GM19238 (cell line): ENCODE measurements at regions not wholly inside any gene's neighbourhood (a gene's known extent, or its start where the extent isn't known, plus 50 kb on each side); places are given as distances from the start of the nearest gene placed in this dataset.

Experiments used
- DNase-seq: peaks from one replicate; pipeline ENCODE4 v3.0.0; 2011; ENCODE audit warnings: low spot score; ENCODE audit not compliant: insufficient read length

- DNase-seq, result no peak
These were observed 1194.8 kb downstream of the BCL11B start for GRCh38 chr14:98077176-98077575.

DNA sequence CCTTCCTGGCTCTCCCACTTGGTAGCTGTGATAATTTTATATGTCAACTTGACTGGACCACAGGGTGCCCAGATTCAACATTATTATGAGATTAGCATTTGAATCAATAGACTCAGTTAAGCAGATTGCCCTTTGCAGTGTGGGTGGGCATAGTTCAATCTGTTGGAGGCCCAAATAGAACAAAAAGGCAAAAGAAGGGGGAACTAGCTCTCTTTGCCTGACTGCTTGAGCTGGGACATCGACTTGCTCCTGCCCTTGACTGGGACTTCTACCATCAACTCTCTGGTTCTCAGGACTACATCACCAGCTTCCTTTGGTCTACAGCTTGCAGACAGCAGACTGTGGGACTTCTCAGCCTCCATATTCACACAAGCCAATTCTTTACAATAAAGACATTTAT, 1189.2 kb downstream of the BCL11B start:
- no peak for DNase-seq

DNA sequence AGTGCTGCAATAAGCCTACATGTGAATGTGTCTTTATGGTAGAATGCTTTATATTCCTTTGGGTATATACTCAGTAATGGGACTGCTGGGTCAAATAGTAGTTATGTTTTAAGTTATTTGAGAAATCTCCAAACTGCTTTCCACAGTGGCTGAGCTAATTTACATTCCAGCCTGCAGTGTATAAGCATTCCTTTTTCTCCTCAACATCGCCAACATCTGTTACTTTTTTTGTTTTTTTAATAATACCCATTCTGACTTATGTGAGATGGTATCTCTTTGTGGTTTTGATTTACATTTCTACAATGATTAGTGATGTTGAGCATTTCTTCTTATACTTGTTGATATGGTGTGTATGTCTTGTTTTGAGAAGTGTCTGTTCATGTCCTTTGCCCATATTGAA, 1186.2 kb downstream of the BCL11B start:
- DNase-seq, result no peak

GRCh38 chr14:98093111-98093510, 1178.9 kb downstream of the BCL11B start:
- no peak for DNase-seq

GRCh38 chr14:98099527-98099926, 1172.5 kb downstream of the BCL11B start:
- DNase-seq, result no peak

- no peak for DNase-seq
These were observed 1170.7 kb downstream of the BCL11B start for GRCh38 chr14:98101323-98101722.

DNA sequence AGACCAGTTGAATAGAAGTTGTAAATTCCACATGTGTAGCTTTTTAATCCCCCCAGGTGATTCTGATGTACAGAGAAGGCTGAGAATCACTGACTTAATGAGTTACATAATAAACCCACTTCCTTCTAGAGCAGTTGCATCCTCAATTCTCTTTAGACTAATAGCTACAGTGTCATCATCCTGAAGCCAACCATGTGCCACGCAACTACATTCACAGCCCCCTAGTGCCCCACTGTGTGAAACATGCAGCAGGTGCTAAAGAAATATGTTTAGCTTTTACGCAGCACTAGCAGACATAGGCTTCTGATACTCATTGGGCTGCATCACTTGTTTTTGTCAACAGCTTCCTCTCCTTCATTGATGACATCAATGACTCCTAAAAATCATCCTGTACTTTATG, 1168.3 kb downstream of the BCL11B start:
- no peak for DNase-seq

- DNase-seq, result no peak
These were observed 1162.7 kb downstream of the BCL11B start for GRCh38 chr14:98109326-98109725.

DNA sequence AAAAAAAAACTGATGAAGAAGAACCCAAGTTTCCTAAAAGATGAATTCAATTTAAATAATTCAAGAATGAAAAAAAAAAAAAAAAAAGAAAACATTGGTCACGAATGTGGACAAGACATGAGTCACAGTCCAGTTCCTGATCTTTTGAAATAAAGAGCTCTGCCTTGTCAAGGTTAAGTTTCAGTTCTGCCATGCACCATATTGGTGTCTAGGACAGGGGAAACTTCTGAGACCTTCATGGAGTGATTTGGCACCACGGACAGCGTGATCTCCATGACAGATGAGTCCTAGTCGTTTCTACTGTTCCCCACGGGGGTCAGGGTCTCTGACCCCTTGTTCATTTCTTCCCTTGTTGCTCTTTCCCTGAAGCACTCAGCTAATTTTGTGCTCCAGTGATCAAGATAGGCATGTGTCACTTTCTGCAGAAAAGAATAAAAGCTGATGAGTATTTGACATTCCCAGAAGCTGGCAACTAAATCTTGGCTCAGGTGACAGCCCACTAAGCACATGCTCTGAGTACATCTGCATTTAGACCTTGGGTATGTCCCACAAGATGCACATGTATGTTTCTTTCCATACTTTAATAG, 1159.7 kb downstream of the BCL11B start:
- no peak for DNase-seq

- DNase-seq, result no peak
These were observed 1157.7 kb downstream of the BCL11B start for GRCh38 chr14:98114122-98114895.

GRCh38 chr14:98114946-98115345, 1157.1 kb downstream of the BCL11B start:
- DNase-seq, result no peak

GRCh38 chr14:98118749-98119148, 1153.2 kb downstream of the BCL11B start:
- DNase-seq, result no peak

GRCh38 chr14:98119739-98120138, 1152.3 kb downstream of the BCL11B start:
- DNase-seq, result no peak

- no peak for DNase-seq
These were observed 1151.0 kb downstream of the BCL11B start for GRCh38 chr14:98120831-98121464.

- no peak for DNase-seq
These were observed 1149.5 kb downstream of the BCL11B start for GRCh38 chr14:98122527-98122926.

DNA sequence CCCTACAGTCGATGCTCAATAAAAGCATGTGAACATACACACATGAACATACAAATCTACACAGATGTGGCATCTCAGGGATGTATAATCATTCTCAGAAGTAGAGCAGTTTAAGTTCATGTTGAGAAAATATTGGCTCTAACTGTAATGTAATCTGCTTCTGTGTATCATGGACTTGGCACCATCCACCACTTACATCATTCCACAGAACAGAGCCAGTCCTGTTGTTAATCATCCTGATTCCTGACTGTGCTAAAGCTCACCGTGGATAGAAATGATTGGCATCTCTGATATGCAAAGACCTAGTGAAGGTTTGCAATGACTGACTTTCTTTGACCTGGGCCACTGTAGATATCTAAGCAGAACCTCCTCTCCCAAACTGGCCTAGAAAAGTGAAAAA, 1141.3 kb downstream of the BCL11B start:
- DNase-seq, result no peak

DNA sequence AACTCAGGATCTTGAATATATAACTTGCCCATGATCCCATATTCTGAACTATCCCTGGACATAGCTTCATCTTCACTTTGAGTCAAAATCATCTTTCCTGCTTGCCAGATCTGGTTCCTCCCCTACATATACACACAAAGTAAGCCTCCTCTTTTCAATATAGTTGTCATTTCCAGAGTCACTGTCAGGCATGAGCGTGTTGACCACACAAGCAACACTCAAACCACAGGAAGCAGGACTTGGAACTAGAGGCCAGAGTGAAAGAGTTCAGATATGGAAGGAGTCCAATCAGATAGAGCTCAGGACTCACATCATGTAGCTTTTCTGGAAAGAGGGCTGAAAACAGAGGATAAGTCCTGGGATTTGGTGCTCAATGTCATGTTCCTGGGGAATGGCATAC, 1140.6 kb downstream of the BCL11B start:
- no peak for DNase-seq

- no peak for DNase-seq
These were observed 1138.2 kb downstream of the BCL11B start for GRCh38 chr14:98133806-98134205.

DNA sequence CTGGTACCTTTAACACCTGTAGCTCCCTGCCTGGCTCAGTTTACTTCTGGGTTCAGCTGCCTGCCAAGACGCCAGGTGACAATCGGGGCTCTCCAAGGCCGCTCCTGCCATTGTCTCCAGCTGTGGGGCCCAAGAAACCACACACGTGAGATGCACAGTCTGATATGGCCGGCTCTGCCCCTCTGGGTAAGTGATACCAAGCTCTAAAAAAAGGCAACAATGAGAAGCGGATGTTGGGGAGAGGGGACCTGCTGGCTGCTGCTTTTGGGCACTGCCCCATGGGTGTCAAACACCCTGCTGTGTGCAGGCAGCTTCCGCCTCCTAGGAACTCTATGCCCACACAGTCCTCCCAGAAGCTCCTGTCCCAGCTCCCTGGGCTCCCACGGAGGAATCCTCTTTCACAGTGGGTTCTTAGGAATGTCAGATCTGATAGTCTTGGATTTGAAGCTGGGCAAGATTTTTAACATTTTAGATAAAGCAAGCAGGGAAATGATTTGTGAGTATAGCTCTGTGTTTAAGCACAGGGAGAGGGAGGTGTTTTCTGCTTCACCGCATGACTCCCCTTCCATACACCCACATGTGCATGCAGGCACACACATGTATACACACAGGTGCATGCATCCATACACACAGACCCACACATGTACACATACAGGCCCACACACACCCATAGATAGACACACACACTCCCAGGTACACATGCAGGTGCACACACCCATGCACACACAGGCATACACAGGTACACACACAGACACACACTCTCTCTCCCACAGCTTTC, 1135.8 kb downstream of the BCL11B start:
- no peak for DNase-seq

GRCh38 chr14:98137131-98138025, 1134.6 kb downstream of the BCL11B start:
- no peak for DNase-seq

DNA sequence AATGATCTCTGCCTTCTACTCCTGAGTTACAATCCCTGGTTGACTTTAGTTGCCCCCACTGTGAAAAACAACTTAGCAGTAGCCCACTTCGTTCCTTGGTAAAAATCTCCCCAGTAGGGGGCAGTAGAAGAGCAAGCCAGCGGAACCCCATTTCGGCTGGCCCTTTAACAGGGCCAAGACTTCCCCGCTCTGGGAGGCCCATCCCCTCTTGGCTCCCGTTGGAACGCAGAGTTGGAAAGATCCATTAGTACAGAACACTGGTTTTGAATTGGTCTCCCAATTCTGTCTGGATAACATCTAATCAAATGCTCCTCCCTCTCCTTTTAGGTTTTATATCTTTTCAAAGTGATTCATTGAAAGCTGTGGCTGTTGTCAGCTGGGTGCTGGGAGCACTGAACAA, 1133.3 kb downstream of the BCL11B start:
- no peak for DNase-seq
